NB4 (cell line): ENCODE measurements at regions not wholly inside any gene's neighbourhood (a gene's known extent, or its start where the extent isn't known, plus 50 kb on each side); places are given as distances from the start of the nearest gene placed in this dataset.

ENCODE experiments used
- DNase-seq: peaks from one replicate; pipeline ENCODE4 v3.0.0; 2010; ENCODE audit warnings: low read depth
- H3K4me3 ChIP-seq: one replicate; pipeline ENCODE4 v1.5.1; 2011; ENCODE audit warnings: mild to moderate bottlenecking, low read depth, low read length, moderate library complexity
- MAX ChIP-seq: IDR thresholded peaks from 2 replicates; pipeline ENCODE4 v1.6.1; 2011; ENCODE audit warnings: low read depth, low read length
- MYC ChIP-seq: IDR thresholded peaks from 2 replicates; pipeline ENCODE4 v1.6.1; 2011; ENCODE audit warnings: low read depth, low read length
- POLR2A ChIP-seq: IDR thresholded peaks from 2 replicates; pipeline ENCODE4 v1.6.1; 2011; ENCODE audit warnings: mild to moderate bottlenecking; ENCODE audit not compliant: insufficient read length; ENCODE audit errors: extremely low read depth
- TF ChIP-seq, protein P1 (sequence below): IDR thresholded peaks from one replicate; pipeline ENCODE4 v1.5.1; 2012; ENCODE audit warnings: low read depth, low read length

GRCh38 chr5:89484962-89485361 is 602.0 kb upstream of the MEF2C start:
- H3K4me3 ChIP-seq: no peak overlapping the region
- DNase-seq: no peak
- TF ChIP-seq POLR2A: no peak
- no peak for TF ChIP-seq MYC
- no peak for TF ChIP-seq MAX
- TF ChIP-seq, protein P1, sequence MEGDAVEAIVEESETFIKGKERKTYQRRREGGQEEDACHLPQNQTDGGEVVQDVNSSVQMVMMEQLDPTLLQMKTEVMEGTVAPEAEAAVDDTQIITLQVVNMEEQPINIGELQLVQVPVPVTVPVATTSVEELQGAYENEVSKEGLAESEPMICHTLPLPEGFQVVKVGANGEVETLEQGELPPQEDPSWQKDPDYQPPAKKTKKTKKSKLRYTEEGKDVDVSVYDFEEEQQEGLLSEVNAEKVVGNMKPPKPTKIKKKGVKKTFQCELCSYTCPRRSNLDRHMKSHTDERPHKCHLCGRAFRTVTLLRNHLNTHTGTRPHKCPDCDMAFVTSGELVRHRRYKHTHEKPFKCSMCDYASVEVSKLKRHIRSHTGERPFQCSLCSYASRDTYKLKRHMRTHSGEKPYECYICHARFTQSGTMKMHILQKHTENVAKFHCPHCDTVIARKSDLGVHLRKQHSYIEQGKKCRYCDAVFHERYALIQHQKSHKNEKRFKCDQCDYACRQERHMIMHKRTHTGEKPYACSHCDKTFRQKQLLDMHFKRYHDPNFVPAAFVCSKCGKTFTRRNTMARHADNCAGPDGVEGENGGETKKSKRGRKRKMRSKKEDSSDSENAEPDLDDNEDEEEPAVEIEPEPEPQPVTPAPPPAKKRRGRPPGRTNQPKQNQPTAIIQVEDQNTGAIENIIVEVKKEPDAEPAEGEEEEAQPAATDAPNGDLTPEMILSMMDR: no peak

GRCh38 chr5:89480406-89481007 is 597.5 kb upstream of the MEF2C start:
- TF ChIP-seq POLR2A: no peak
- no peak for TF ChIP-seq MAX
- no peak for TF ChIP-seq MYC
- TF ChIP-seq, protein P1: no peak

DNA sequence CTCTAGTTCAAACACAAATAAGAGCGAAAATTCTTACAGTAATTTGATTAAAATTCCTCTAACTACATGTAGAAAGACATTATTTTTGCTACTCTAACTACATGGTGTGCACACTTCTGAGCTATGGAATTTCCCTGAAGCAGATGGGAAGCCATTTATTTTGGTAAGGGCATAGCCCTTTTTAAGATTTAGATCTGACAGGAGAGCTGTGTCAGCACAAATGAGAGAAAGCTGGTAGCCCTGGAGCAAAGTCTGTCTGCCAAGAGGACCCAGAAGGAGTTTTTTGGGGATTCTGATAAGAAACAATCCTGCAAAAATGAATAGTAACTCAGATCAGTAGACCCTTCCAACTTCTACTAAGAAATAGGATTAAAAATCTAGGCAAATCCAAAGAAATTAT is 595.9 kb upstream of the MEF2C start:
- no peak overlapping the region for H3K4me3 ChIP-seq
- TF ChIP-seq MYC (no peak), POLR2A (no peak), MAX (no peak)
- TF ChIP-seq, protein P1: no peak
- DNase-seq: no peak

More at GRCh38 chr5:89480406-89481007, 597.5 kb upstream of the MEF2C start:
- no peak for DNase-seq
- H3K4me3 ChIP-seq: no peak overlapping the region

DNA sequence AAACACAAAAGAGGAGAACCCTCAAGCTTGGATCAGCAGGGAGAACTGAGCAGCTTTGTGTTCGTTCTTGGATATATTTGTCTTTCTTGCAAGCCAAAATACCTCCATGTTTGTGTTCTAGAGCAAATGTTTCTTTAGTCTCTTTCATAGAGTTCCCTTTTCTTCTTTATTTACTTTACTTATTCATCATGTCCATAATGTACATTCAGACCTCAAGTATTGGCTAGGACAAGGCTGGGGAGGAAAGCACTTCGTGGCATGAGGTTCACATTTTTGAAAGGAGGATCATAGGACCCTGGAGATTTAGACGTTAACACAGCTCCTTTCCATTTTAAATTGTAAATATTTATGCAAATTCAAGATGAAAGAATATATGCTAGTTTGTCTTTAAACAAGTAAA is 590.2 kb upstream of the MEF2C start:
- DNase-seq: no peak
- TF ChIP-seq, protein P1: no peak
- TF ChIP-seq POLR2A (no peak), MYC (no peak), MAX (no peak)
- no peak overlapping the region for H3K4me3 ChIP-seq

GRCh38 chr5:89471541-89471940 is 588.6 kb upstream of the MEF2C start:
- TF ChIP-seq MAX: no peak
- no peak for TF ChIP-seq POLR2A
- TF ChIP-seq MYC: no peak
- TF ChIP-seq, protein P1: no peak
- DNase-seq: no peak
- H3K4me3 ChIP-seq: no peak overlapping the region

DNA sequence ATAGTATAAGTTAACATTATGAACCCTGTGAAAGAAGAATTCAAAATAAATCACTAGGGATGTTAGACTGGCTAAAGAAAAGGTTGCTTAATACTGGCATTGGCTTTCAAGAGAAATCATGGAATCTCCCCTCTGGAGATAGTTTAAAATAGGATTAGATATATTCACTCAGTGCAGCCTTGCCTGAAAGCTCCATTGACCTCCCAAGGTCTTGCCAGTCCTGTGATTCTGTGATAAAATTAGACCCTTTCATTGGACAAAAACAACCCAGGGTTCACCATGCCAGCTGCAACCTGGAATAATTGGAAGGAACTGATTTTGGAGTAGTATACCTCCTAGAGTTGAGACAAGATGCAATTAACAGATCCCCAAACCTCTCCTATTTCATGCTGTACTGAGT is 588.1 kb upstream of the MEF2C start:
- no peak for DNase-seq
- TF ChIP-seq POLR2A (no peak), MAX (no peak), MYC (no peak)
- TF ChIP-seq, protein P1: no peak
- no peak overlapping the region for H3K4me3 ChIP-seq
